HG02973 (cell line): ENCODE measurements at regions not wholly inside any gene's neighbourhood (a gene's known extent, or its start where the extent isn't known, plus 50 kb on each side); places are given as distances from the start of the nearest gene placed in this dataset.
"Not testable (repeated sequence)": the region's sequence is repeated elsewhere in the genome, so short reads cannot be mapped to it uniquely, and the experiment has no call there.

Experiments used
- ATAC-seq: cut with Tn5 transposase; IDR thresholded peaks from one replicate; pipeline ENCODE4 v1.9.1; 2021; ENCODE audit warnings: moderate library complexity; ENCODE audit not compliant: unreplicated experiment

DNA sequence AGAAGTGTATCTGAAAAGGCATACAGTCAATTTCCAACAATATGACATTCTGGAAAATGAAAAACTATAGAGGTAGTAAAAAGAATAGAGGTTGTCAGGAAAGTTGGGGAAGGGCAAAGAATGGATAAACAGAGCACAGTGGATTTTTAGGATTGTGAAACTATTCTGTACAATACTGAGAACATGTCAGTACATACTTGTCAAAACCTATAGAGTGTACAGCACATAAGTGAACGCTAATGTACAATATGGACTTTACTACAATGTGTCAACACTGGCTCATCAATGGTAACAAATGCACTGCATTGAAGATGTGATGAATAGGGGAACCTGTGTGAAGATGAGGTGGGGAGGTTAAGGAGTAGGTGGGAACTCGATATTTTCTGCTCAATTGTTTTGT lies 483.0 kb upstream of the PFKP start:
- ATAC-seq, result no peak

- ATAC-seq, result no peak
Observed at GRCh38 chr10:2576892-2577291, 490.5 kb upstream of the PFKP start.

- no peak for ATAC-seq
Observed at GRCh38 chr10:2575460-2575859, 491.9 kb upstream of the PFKP start.

GRCh38 chr10:2572611-2573010 lies 494.7 kb upstream of the PFKP start:
- no peak for ATAC-seq

DNA sequence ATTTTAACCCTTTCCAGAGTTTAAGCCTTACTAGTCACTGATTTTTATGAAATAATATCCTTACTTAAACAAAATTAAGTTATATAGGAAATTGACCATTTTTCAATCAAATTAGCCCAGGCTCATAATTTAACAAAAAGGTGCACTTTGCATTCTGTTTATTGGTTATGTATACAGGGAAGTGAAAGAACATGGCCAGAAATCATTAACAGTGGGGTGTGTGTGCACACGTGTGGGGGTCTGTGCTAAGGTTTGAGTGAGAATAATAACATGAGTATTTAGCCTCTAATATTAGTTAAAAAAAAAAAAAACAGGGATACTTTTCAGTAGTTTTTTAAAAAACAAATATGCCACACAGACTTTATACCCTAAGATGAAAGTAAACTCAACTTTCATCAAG lies 510.5 kb upstream of the PFKP start:
- ATAC-seq, result no peak

DNA sequence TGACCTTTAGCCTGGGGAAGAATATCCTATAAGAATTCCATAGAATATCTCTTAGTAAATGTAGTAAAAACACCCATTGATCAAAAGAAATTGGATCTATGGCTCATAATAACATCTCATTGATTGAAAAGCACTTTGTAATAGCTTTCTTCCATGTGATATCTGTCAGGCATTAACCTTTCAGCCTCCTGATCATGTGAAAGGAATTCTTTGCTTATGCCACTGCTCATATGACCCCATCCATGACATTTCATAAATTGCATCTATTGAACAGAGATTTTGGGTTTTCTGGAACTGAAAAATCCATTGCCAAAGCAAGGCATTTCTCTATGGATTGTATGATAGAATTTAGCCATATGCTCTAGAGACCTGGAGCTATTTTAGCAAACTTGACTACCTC lies 519.3 kb upstream of the PFKP start:
- ATAC-seq, result no peak

DNA sequence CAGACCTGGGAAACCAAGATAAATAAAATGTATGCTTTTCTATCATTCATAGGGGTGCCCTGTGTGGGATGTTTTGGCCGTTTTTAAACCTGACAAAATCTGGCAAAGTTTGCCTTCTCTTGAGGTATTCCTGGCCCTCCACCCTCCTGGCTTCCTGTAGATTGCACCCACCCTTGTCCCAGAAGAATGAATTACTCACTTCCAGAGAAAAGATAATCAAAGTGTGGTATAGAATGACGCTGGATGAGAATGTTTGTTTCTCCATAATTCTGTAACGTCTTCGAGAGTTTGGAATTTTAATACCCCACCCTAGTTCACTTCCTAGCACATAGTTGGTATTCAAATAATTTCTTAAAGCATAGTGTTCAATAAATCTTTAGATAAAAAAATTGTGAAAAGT lies 519.7 kb upstream of the PFKP start:
- no peak for ATAC-seq

DNA sequence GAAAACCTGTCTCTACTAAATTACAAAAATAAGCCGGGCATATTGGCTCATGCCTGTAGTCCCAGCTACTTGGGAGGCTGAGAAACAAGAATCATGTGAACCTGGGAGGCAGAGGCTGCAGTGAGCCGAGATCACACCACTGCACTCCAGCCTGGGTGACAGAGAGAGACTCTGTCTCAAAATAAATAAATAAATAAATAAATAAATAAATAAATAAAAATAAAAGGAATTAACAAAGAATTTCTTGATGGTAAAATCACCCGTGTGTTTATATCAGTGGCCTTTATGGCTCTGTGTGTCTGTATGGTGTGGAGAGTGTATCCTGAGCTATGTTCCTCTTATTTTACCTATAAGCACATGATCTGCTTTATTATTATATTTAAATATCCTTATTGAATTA lies 520.5 kb upstream of the PFKP start:
- ATAC-seq, result not testable (repeated sequence)

DNA sequence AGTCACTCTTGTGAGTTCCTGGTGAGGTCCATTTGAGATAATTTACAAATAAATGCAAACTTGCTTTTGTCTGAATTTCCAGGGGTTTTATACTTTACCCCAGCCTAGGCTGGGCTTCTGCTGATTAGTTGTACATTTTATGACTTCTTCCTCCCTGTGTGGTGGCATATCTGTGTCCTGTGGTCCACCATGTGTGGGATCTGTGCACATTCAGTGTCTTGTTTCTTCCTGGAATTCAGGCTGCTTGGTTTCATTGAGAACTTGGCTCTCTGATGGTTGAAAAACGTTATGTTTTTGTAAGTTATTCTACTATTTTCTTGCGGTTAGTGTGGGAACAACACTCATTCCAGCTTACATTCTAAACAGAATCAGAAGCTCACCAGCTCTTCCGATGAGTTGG lies 523.4 kb upstream of the PFKP start:
- ATAC-seq, result no peak

GRCh38 chr10:2543142-2543886 lies 524.0 kb upstream of the PFKP start:
- no peak for ATAC-seq

DNA sequence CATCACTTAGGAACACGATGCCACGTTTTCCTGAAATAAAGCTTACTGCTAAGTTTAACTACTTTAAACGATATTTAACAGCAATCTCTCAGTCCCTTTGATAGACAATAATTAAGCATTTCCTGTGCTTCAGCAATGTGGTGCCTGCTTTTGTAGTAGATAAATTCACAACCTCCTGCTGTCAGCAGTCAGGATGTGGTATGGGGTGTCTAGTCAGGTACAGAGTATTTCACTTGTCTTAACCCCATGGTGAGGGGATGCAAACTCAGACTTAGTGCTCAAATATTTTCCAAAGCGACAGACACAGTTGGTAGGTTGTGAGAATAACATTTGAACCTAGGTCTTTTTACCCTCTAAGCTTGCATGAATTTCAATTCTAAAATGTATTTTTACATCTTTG lies 526.2 kb upstream of the PFKP start:
- no peak for ATAC-seq

GRCh38 chr10:2529945-2530344 lies 537.4 kb upstream of the PFKP start:
- no peak for ATAC-seq

DNA sequence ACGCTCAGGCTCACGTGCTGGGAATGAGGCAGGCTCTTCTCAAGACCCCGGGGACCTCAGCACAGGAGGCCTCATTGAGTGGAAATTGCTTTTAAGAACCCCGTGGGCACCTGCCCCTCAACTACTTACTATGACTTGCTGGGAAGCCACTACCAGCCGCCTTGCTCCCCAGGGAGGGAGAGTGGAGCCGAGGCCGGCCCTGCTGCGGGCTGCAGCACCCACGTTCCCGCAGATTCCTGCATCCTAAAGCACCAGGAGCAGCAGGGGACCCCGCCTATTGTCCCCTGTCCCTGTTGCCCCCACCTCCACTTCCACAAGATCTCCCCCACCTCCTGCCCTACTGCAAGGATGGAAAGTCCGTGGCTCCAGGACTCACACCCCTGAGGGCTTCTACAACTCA lies 541.6 kb upstream of the PFKP start:
- ATAC-seq, result no peak

- ATAC-seq, result no peak
Observed at GRCh38 chr10:2519139-2519538, 548.2 kb upstream of the PFKP start.

DNA sequence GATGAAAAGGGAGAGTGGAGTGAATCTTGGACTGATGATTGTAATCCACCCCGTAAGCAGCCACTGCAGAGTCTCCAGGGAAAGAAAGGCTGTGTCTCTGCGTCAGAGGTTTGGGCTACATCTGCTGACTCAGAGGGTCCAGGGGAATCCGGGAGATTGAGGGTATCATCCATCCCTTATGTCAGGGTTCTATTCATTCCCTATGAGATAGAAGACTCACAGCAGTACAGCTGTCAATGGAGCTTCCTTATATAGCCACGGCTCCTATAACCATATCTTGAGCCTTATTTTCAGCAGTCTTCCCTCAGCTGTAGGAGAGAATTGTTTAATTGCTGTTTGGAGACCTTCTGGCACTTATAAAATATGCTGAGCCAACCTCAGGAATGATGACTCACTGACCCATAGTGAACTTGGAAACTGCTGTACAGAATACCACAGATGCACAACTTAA lies 558.2 kb upstream of the PFKP start:
- no peak for ATAC-seq

DNA sequence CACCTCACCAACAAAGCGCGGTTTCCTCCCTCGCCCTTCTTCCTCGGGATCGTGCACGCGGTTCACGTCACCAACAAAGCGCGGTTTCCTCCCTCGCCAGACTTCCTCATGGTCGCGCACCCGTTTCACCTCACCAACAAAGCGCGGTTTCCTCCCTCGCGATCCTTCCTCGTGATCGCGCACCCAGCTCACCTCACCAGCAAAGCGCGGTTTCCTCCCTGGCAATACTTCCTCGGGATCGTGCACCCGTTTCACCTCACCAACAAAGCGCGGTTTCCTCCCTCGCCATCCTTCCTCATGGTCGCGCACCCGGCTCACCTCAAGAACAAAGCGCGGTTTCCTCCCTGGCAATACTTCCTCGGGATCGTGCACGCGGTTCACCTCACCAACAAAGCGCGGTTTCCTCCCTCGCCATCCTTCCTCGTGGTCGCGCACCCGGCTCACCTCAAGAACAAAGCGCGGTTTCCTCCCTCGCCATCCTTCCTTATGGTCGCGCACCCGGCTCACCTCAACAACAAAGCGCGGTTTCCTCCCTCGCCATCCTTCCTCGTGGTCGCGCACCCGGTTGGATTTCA lies 565.9 kb upstream of the PFKP start:
- not testable (repeated sequence) for ATAC-seq

DNA sequence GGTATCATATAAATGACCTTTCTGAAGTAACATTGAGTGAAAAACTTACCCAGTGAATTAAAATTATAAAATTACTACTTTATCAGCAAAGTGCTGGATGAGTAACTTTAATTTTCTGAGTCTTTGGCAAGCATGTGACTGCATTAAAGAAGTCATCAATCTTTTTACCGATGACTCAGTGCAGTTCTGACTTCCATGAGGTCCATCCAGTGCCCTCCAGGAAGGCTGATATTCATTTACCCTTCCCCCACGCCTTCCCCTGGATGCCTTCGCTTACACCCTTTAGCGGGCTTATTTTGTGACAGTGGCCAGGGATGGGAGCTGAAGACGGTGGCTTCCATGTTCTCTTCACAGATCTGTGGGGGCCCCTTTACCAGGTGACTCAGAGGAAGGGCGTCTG lies 572.9 kb upstream of the PFKP start:
- no peak for ATAC-seq

DNA sequence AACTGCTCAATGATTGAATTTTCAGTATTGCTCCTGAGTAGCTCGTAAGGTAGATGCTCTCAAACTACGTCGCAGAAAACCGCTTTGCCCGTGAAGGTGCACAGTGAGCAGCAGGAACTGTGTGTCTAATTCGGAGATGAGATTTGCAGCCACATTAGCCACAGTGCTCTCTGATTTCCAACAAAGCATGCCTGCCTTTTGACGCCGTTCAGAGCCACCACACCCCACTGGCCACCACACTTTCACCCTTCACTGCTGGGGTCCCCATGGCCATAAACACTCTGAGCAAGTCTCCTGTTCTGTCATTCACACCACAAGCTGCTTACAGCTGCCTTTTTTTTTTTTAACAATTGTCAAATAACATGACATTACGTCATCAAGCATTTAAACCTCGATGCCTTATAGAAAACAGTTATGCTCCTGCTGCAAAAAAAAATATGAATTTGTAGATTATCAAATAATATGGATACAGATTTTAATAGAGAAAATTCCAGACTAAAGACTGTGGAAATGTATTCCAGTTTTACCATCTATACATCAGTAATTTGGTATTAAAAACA lies 578.8 kb upstream of the PFKP start:
- no peak for ATAC-seq

- ATAC-seq, result no peak
Observed at GRCh38 chr10:2487921-2488320, 579.4 kb upstream of the PFKP start.

DNA sequence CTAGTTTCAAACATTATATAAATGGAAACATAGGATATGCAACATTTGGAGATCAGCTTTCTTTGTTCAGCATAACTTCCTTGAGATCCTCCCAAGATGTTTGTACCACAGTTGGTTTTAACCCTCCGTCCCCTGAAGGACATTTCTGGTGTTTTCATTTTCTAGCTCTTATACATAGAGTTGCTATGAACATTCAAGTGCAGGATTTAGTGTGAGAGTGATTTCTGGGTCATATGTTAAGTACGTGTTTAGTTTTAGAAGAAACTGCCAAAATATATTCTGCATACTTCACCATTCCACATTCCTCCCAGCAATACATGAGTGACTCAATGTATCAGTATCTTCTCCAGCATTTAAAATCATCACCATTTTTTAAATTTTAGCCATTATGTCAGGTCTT lies 588.7 kb upstream of the PFKP start:
- no peak for ATAC-seq

DNA sequence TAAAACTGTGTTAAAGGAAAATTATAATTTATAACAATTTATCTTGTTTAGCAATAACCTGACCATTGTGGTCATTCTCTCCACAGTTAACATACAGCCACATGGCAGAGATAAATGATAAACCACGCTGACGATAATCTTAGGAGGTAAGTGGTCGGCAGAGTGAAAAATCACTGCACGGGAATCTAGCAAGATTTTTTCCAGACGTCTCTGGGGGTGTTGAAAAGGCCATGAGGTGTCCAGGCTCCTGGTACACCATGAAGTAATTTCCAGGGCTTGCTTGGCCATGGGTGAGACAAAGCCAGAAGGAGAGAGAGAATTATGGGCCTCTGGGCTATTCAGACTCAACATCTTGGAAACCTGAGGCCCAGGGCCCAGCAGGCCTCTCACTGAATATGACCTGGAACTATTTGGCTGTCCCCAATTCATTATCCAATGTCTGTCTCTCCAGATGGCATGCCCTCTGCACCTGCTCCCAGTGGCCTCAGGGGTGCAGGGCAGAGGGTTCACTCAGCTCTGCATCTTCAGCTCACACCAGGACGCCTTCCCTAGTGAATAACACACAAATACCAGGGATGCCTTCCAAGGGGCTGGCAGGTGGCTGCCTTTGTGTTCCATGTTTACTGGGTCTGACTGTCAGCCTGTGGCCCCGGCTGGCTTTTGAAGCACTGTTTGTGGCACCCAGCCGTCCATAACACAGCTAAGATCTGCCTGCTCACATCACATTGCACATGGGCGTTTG lies 590.4 kb upstream of the PFKP start:
- no peak for ATAC-seq
